GM21619 (cell line): ENCODE measurements at regions not wholly inside any gene's neighbourhood (a gene's known extent, or its start where the extent isn't known, plus 50 kb on each side); places are given as distances from the start of the nearest gene placed in this dataset.

ENCODE experiments used
- ATAC-seq: cut with Tn5 transposase; IDR thresholded peaks from one replicate; pipeline ENCODE4 v1.9.1; 2021; ENCODE audit not compliant: unreplicated experiment

DNA sequence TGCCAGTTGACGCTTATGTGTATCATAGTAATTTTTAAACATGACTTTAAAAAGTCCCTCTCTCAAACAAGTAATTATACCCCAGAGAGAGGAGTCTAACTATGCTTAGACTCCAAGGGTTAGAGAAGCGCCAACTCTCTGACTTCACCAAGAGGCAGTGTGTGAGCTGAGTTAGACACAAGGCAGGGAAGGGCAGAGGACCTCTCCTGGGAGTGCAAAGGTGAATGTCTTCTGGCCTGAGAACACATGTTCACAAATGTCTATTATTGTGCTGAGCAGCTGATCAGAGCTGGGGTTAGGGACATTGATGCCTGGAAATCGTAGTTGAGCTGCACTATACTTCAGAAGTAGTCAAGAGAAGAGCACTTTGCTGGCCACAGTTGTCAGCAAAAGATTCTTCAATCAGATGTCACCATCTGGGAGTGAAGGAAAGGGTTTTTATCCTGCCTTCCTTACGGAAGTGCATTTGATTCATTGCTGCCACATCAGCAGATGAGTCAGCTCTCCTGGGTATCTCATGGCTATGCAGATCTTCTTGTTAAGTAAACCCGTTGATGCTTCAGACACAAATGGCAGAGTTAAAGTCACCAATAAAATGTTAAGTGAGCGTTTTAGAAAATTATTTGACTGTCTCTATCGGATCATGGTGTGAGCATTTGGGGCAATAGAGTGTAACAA is 283.2 kb upstream of the ARGLU1 start:
- ATAC-seq, result no peak

DNA sequence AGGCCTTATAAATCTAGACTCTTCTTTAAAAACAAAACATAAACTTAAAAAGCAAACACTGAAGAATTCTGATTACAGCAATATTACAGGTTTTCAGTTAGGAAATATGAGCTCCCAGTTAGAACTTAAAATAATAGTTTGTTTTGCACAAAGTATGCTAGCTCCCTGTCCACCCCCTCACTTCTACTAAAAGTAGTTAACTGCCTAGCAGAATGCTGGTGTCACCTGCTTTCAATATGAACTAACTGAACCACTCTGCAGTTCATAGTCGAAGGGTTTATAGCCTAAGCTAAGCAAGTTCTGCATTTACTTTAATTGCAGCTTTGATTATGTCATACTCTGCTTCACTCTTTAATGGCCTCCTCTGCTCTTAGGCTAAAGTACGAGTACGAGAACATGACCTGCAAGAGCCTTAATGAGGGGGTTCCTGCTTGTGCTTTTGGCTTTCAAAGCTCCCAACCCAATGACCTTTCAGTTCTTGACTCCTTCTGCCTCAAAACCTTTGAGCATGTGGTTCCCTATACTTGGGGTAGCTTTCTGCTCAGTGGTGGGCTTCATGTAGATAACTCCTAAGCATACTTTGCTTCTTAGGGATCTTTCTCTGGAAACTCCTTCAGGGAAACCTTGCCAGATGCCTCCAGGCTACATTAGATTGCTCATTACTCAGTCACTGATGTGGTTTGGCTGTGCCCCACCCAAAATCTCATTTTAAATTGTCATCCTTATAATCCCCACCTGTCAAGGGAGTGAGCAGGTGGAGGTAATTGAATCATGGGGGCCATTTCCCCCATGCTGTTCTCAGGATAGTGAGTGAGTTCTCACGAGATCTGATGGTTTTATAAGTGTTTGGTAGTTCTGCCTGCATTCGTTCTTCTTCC is 278.9 kb upstream of the ARGLU1 start:
- ATAC-seq, result no peak

DNA sequence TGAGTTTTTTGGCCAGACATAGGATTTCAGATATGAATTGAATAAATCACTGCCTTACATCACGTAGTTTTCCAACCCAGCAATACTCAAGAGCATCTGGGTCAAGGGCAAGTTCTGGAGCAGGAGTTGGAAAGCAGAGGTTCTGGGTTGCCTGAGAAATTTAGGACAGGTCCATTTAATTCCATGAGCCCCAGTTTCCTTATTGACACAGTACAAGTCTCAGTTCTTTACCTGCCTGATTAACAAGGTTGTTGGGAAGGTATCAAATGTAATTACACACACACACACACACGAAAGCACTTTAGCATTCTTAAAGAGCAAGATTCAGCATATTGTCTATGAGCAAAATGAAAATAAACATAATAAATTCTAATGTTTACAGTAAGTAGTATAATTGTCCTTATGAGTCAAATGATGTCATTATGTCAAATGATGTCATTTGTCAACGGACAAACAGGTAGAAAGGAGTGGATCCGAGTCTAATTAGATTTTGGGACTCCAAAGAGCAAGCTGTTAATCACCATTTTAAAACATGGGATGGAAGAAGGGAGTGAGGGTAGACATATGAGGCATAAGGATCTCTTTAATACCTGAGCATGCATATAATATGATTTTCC is 268.4 kb upstream of the ARGLU1 start:
- ATAC-seq, result no peak

DNA sequence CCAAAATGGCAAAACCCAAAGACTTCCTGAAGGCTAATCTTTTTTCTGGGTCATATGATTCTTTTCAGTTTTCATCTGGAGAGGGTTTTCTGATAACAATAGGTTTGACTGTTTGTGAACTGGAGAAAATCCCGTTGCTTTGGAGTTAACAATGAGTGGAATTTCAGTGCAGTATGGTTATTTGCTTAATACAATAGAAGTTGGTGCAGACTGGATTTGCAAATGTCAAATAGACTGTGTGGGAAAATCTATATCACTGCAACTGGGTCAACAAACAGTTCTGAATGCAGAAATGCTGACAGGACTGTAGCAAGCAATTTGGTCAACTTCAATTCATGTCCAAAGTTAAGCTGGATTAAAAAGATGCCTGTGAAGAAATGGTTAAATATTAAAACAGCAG is 267.5 kb upstream of the ARGLU1 start:
- ATAC-seq, result no peak

DNA sequence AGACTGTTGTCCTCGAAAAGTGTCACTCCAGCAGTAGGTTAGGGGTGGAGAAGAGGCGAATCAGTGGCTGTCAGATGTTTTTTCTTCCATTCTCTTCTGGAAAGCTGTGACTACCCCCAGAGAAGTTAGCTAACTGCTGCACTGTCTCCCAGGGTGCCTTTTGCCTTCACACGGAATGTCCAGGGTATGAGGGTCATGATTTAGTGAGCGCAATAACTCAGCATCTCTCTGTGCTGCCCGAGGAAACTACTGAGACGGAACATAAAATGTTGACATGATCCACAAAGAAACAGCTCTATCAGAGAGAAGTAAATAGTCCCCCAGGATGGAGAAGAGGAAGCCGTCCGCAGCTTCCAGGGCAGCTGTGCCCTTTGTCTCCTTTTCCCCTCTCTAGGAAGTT is 254.0 kb upstream of the ARGLU1 start:
- ATAC-seq, result no peak

DNA sequence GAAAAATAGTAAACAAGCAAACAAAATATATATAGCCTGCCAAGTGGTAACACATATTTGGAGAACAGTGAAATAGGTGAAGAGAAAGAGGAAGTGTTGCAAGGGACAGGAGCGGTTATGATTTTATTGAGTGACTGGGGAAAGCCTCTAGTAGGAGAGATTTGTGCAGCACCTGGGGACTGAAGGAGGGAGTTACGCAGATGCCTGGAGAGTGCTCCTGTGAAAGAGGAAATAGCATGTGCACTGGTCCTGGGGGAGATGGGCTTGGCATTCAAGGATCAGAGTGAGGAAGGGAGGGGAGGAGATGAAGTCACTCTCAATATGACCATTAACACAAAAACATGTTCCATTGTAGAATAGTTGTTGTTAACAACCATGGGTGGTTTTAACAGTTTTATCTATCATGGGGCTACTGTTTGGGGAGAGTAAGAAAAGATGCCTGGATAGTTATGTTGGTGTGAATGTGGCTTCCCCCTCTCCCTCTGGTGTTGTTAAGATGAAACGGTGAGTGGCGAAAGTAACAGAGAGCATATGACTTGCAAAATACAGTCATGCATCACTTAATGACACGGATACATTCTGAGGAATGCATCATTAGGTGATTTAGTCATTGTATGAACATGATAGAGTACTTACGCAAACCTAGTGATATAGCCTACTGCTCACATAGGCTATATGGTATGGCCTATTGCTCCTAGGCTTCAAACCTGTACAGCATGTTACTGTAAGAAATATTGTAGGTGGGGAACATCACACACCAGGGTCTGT is 251.7 kb upstream of the ARGLU1 start:
- ATAC-seq, result no peak

DNA sequence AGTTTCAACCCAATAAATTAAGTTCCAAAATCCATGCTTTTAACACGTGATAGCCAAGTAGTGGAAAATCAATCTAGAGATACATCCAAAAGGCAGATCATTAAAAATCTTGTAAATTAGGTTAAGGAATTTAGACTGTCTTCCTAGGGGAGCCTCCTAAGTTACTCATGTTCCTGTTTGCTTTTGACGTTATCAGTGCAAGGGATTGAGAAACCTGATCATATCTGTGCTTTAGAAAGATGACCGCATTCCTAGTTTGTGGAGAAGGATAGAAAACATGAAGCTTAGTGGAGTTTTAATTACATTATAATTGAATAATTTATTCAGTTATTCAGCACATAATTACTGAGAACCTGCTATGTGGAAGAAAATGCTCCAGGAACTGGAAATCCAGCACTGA is 251.0 kb upstream of the ARGLU1 start:
- no peak for ATAC-seq

DNA sequence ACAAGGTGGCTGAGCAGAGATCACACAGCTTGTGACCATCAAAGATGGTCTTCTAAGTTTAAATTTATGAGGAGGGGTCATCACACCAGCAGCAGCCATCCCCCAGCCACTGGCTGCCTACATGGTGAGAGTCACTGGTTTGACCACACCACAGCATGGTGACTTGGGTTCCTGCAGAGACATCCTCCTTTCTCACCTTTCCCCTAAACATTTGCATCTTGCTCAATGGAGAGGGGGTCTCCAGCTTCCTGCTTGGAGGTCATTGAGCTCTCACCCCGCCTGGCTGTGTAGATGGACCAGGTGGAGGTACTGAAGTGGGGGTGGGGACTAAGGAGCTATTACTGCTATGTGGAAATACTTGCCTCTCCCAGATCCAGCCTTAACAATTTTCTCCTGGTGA is 247.6 kb upstream of the ARGLU1 start:
- no peak for ATAC-seq

DNA sequence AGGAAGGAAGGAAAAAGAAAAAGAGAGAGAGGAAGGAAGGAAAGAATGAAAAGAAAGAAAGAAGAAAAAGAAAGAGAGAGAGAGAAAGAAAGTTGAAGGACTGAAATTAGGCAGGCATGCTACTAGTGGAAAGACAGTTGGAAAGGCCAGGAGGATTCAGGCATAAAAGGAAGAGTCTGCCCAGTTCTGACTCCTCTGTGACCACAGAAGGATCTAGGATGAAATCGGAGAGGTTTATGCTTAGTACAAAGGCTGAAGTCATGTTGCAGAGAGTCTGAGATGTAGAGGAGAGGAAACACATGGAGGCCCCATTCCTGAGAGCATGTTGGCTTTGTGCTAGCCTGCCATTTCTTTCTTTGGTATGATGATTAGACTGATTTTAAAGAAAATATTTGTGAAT is 246.5 kb upstream of the ARGLU1 start:
- ATAC-seq, result no peak

DNA sequence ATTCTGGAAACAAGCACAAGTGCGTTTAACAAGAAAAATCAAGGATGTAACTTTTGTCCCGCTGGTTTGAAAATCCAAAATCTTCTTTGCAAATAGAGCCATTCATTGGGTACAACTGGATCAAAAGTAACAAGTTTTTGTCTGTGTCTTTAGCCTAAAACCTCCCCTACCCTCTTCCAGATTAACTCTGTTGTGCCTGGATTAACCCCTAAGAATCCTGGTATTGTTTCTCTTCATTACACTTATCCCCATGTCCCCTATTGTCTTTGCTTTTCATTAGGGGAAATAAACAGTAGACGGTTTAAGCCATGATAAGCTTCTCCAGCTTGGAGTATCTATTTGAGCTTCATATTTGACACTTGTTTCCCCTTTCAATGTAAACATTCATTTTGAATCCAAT is 242.1 kb upstream of the ARGLU1 start:
- no peak for ATAC-seq

DNA sequence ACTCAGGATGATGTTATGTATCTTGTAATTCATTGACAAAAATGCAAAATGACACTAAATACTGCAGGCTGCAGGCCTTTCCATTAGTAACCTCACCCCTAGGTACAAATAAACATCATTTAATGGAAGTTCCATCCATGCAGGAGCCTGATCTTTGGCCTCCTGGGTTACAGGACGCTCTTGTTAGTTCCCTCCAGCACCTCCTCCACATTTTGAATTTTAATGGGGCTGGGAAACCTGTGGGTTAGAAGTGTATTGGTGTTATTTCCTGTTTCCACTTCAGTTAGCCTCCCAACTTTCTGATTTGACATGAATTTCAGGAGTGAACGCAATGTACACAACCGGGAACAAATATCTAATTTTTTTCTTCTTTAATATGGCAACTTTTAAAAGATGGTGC is 237.1 kb upstream of the ARGLU1 start:
- ATAC-seq, result no peak

DNA sequence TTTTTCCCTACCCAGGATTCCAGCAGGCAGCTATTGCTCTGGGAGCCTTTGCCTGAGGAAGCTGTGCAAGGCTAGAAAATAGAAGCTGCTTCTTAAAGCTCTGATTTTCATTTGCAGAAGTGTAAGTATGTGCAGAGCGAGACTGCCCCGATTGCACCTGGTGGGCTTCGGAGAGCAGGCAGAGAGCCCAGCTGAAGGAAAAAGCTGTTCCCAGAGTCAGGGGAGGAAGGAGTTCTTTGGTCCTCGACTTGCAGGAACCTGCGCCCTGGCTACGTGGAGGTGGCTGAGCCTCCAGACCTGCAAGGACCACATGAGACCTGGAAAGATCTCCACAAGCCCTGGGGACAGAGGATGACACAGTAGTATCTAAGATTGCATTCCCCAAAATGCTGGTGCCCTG is 235.0 kb upstream of the ARGLU1 start:
- ATAC-seq, result no peak

DNA sequence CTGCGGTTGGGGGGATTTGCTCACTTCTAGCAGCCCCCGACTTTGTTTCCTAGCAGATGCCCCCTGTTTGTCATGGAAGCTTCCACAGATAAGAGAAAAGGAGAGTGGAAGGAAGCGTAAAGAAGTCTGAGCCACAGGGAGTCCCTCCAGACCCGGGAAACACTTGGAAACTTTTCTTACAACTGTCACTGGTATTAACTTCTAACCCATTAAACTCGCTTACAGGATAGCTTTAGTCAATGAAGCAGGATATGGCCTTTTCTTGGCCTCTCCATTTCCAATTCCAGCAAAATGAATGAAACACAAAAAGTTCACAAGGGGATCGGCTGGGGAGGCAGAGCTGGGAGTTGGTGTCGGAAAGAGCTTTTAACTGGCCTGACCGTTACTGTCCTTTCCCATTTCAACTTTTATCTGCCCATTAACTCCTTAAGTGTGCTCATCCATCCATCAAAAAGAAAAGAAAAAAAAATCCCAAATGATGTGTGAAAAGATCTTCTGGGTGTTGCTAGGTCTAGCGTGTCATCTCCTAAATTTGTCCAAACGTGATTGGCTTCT is 231.9 kb upstream of the ARGLU1 start:
- ATAC-seq, result no peak

DNA sequence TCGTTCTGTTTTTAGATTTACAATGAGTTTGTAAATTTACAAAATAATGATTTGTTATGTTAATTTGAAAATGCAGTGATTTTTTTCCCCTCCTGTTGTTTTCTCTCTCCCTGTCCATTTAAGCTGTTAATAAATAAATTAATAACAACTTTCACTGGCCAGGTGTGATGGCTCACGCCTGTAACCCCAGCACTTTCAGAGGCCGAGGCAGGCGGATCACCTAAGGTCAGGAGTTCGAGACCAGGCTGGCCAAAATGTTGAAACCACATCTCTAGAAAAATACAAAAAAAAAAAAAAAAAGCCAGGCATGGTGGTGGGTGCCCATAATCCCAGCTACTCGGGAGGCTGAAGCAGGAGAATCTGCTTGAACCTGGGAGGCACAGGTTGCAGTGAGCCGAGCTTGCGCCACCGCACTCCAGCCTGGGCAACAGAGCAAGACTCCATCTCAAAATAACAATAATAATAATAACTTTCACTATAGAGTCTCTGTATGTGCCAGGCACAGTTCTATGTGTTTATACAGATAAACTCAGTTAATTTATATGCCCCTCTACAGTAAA is 229.2 kb upstream of the ARGLU1 start:
- no peak for ATAC-seq

DNA sequence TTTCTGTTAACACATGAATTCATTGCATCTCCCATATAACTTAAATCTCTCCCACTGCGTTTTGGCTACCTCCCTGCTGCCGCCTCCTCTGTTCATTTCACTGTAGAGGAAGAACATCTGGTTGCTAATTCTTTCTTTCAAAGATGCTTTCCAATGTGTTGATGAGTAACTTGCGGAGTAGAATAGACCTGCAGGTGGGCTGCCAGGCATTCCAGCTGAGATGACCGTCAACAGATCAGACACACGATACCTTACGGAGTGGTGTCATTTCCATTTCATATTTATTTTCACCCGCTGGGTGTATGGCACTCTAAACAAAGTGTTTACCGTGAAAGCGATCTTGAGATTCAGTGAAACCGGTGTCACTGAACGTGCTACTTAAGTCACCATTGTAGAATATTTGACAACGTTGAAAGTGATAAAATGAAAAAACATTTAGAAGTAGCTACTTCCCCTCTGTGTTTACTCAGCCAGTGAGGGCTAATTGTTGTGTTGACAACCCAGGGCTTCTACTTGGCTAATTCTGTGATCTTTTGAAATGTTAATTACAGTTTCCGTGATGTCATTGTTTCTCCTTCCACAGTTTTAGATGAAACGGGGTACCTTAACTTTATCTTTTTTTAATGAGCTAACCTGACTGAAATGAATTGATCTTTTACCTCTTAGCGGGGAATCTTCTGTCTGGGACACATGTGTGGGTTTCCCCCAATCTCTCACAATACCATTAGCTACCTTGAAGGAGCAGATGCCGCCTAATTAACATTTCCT is 228.5 kb upstream of the ARGLU1 start:
- no peak for ATAC-seq

DNA sequence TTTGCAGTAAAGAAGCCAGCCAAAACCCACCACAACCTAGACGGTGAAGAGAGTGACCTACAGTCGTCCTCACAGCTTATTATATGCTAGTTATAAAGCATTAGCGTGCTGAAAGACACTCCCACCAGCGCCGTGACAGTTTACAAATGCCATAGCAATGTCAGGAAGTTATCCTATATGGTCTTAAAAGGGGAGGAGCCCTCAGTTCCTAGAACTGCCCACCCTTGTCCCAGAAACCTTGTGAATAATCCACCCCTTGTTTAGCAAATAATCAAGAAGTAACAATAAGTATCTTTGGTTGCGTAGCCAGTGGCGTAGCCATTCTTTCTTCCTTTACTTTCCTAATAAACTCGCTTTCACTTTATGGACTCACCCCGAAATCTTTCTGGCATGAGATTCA is 227.9 kb upstream of the ARGLU1 start:
- ATAC-seq, result no peak

DNA sequence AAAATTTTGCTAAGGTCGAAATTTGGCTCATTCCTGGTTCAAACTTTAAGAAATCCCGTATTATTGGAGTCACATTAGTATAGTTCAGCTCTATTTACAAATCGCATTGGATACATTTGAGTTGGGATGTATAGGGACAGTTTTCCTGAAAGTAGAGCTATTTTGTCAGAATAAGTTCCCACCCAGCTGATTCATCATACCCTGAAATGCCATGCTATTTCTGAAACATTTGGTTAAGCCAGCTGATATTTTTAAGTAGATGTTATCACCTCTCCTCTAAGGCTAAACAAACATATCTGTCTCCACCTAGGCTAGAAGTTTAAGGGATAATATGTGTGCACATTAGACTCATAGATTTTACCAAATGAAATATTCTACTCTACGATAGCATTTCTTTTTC is 226.2 kb upstream of the ARGLU1 start:
- no peak for ATAC-seq

DNA sequence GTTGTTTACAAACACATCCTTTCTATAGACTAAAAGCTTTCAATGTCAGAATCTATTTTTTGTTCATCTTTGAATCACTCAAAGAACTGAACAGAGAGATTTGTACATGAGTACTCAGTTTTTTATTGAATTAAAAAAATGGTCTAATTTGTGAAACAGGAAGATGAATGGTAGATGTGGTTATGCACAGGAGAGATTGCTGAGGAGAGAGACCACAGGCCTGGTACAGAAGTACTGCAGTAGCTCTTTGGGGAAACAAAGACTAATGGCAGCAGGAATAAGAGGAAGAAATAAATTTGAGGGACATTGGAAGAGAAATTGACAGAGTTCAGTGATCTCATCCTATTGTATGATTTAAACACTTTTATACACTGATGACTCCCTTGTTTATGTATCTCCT is 222.0 kb upstream of the ARGLU1 start:
- ATAC-seq, result no peak

DNA sequence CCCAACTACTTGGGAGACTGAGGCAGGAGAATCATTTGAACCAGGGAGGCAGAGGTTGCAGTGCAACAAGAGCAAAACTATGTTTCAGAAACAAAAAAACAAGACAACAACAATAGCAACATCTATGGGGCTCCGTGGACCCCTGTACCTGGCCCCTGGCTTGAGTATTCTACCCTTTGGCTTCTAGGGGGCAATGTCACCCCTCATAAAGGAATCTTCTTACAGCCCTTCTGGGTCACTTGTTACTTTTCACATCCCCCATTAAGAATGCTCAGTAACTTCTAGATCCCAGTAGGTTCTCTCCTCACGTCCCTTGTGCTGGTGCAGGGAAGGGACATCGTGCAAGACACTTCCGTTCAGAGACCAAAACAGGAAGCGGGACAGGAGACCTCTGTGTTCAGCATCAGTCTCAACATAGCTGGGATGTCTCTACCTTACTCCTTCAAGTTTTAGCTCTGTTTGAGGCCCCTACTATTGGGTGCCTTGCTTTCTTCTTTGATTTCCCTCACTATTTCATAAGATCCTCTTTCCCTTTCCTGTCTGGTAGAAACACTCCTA is 218.1 kb upstream of the ARGLU1 start:
- ATAC-seq, result no peak

DNA sequence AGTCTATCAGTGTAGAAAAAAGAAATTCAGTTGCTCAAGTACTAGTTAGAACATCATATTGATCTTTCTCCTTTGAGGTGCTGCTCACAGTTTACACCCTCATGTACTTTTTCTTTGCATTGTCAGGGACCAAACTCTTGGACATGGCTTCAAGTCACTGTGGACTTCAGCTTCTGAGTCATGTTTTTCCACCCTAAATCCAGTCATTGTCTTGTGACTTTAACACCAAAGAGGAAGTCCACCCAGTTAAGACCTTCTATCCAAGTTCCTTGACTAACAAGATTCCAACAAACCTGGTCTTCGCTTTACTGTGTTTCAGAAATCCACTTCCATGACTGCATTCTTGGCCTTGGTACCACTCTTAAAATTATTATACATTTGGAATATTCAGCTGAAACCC is 206.7 kb upstream of the ARGLU1 start:
- ATAC-seq, result no peak
